GM12878 (cell line): ENCODE measurements at regions not wholly inside any gene's neighbourhood (a gene's known extent, or its start where the extent isn't known, plus 50 kb on each side); places are given as distances from the start of the nearest gene placed in this dataset.

Source experiments
- ATAC-seq: fragments of 200-7000 bp; cut with Tn5 transposase; 3 replicates; pipeline ENCODE4 v1.9.1; 2020; ENCODE audit warnings: mild to moderate bottlenecking, moderate library complexity
- BruUV-seq: library from RNA; stranded (reverse); fragments of 400-500 nt; replicated peaks from 2 replicates; lab custom pipeline; 2021; lab: Mats Ljungman, UMichigan
- CTCF ChIA-PET: fragments of 300-600 bp; sonication (Branson Sonifier 250); formaldehyde crosslinking; extraction: SDS; loops from one replicate; lab custom pipeline; 2021; ENCODE audit warnings: inconsistent platforms; lab: Yijun Ruan, JAX
- POLR2A ChIA-PET: fragments of 350-600 bp; formaldehyde crosslinking; extraction: SDS; loops from one replicate; lab custom pipeline; 2021; ENCODE audit warnings: inconsistent platforms; lab: Charles Lee
- RAD21 ChIA-PET: fragments of 300-600 bp; sonication (Branson Sonifier 250); formaldehyde crosslinking; loops from one replicate; lab custom pipeline; 2023; ENCODE audit warnings: antibody characterized with exemption; ENCODE audit not compliant: unreplicated experiment; lab: Charles Lee
- SMC1A ChIA-PET: fragments of 300-600 bp; sonication (Branson Sonifier 250); formaldehyde crosslinking; loops from one replicate; lab custom pipeline; 2023; ENCODE audit not compliant: unreplicated experiment, uncharacterized antibody; lab: Charles Lee
- DNase-seq: peaks from one replicate; pipeline ENCODE4 v3.0.0-alpha.2; 2011; ENCODE audit warnings: low read depth, low spot score
- FAIRE-seq: peaks from 3 replicates; lab custom pipeline; 2011; peaks lifted over from hg19 to GRCh38; lab: Jason Lieb, UNC
- H2AFZ ChIP-seq: 2 replicates; pipeline ENCODE4 v1.6.0; 2011; ENCODE audit warnings: low read depth, low read length, control low read depth; ENCODE audit not compliant: control insufficient read depth
- H3K27ac ChIP-seq: 2 replicates; pipeline ENCODE4 v1.5.1; 2011; ENCODE audit warnings: control low read depth; ENCODE audit not compliant: control insufficient read depth, insufficient read depth
- H3K27me3 ChIP-seq, 2 experiments: replicated peaks in 1 of 2; 2 replicates each; pipeline versions ENCODE4 v1.6.0 to v1.6.1; 2011; ENCODE audit warnings: low read length in 1 of 2; ENCODE audit not compliant: control insufficient read depth in 2 of 2, insufficient read depth in 2 of 2
- H3K36me3 ChIP-seq, 2 experiments: 2 replicates each; pipeline ENCODE4 v1.5.1; 2011; ENCODE audit warnings: low read length in 1 of 2; ENCODE audit not compliant: control insufficient read depth in 2 of 2, insufficient read depth in 2 of 2
- H3K4me1 ChIP-seq: 2 replicates; pipeline ENCODE4 v1.6.1; 2011; ENCODE audit warnings: mild to moderate bottlenecking, low read length, moderate library complexity, mixed read lengths; ENCODE audit not compliant: control insufficient read depth, insufficient read depth
- H3K4me2 ChIP-seq: 2 replicates; pipeline ENCODE4 v1.6.0; 2011; ENCODE audit warnings: control low read depth; ENCODE audit not compliant: control insufficient read depth, insufficient read depth
- H3K4me3 ChIP-seq: fragments of 200-600 bp; sonication (generic); 2 replicates; pipeline ENCODE4 v1.5.1; 2016
- H3K79me2 ChIP-seq: 2 replicates; pipeline ENCODE4 v1.6.0; 2011; ENCODE audit warnings: low read length; ENCODE audit not compliant: control insufficient read depth, insufficient read depth
- H3K9ac ChIP-seq: 2 replicates; pipeline ENCODE4 v1.8.0; 2011; ENCODE audit warnings: low read length, control low read depth, mixed read lengths; ENCODE audit not compliant: control insufficient read depth, insufficient read depth
- H3K9me3 ChIP-seq: replicated peaks from 3 replicates; pipeline ENCODE4 v1.5.1; 2011; ENCODE audit warnings: mild to moderate bottlenecking, low read length; ENCODE audit not compliant: control insufficient read depth, insufficient read depth
- H4K20me1 ChIP-seq: 2 replicates; pipeline ENCODE4 v1.6.0; 2011; ENCODE audit not compliant: control insufficient read depth, insufficient read depth
- ATF7 ChIP-seq: fragments of 450-650 bp; IDR thresholded peaks from 2 replicates; pipeline ENCODE4 v1.6.1; 2016; ENCODE audit warnings: low read depth, mild to moderate bottlenecking
- CREB1 ChIP-seq: IDR thresholded peaks from 2 replicates; pipeline ENCODE4 v1.6.1; 2012; ENCODE audit warnings: low read depth, mild to moderate bottlenecking, inconsistent platforms
- CREM ChIP-seq: IDR thresholded peaks from 2 replicates; pipeline ENCODE4 v1.6.1; 2014; ENCODE audit warnings: antibody characterized with exemption, low read depth
- CUX1 ChIP-seq: IDR thresholded peaks from 2 replicates; pipeline ENCODE4 v1.6.1; 2012; ENCODE audit warnings: improper control_type of control experiment, low read depth, low read length; ENCODE audit not compliant: insufficient replicate concordance
- GABPA ChIP-seq: IDR thresholded peaks from 2 replicates; pipeline ENCODE4 v1.6.1; 2014; ENCODE audit warnings: antibody characterized with exemption, low read depth, mild to moderate bottlenecking, inconsistent platforms
- HDAC6 ChIP-seq: fragments of 200-600 bp; sonication (generic); IDR thresholded peaks from one replicate; pipeline ENCODE4 v1.8.0; 2017; ENCODE audit warnings: antibody characterized with exemption; ENCODE audit not compliant: unreplicated experiment
- HDGF ChIP-seq: fragments of 450-650 bp; IDR thresholded peaks from 2 replicates; pipeline ENCODE4 v1.6.1; 2016; ENCODE audit warnings: antibody characterized with exemption
- IKZF1 ChIP-seq: fragments of 450-650 bp; conservative IDR thresholded peaks from 2 replicates; pipeline ENCODE4 v1.6.1; 2017; ENCODE audit warnings: antibody characterized with exemption, mild to moderate bottlenecking
- IRF4 ChIP-seq: IDR thresholded peaks from 2 replicates; pipeline ENCODE4 v1.6.1; 2011; ENCODE audit warnings: low read depth, low read length
- IRF5 ChIP-seq: fragments of 450-650 bp; IDR thresholded peaks from 2 replicates; pipeline ENCODE4 v1.6.1; 2017; ENCODE audit warnings: borderline replicate concordance
- JUNB ChIP-seq: IDR thresholded peaks from 2 replicates; pipeline ENCODE4 v1.6.1; 2016; ENCODE audit warnings: antibody characterized with exemption, mild to moderate bottlenecking
- MYB ChIP-seq: fragments of 150-350 bp; IDR thresholded peaks from 2 replicates; pipeline ENCODE4 v1.6.1; 2014; ENCODE audit warnings: mild to moderate bottlenecking, low read depth, low read length, borderline replicate concordance
- NFYB ChIP-seq: IDR thresholded peaks from 2 replicates; pipeline ENCODE4 v1.6.1; 2011; ENCODE audit warnings: low read depth, mild to moderate bottlenecking, low read length, improper control_type of control experiment, moderate library complexity; ENCODE audit not compliant: insufficient read depth
- POLR2A ChIP-seq: IDR thresholded peaks from 2 replicates; pipeline ENCODE4 v1.6.1; 2011; ENCODE audit warnings: low read depth, mild to moderate bottlenecking, low read length
- SMAD1 ChIP-seq: fragments of 450-650 bp; IDR thresholded peaks from 2 replicates; pipeline ENCODE4 v1.6.1; 2018; ENCODE audit warnings: mild to moderate bottlenecking, low read depth; ENCODE audit not compliant: partially characterized antibody
- SRF ChIP-seq, 2 experiments: IDR thresholded peaks; 2 replicates each; pipeline ENCODE4 v1.6.1; 2011; ENCODE audit warnings: low read depth in 2 of 2, low read length in 2 of 2, mild to moderate bottlenecking in 1 of 2, moderate library complexity in 1 of 2
- SUPT20H ChIP-seq: IDR thresholded peaks from 2 replicates; pipeline ENCODE4 v1.6.1; 2011; ENCODE audit warnings: low read depth, mild to moderate bottlenecking, low read length, moderate library complexity, borderline replicate concordance; ENCODE audit not compliant: control insufficient read depth
- TARDBP ChIP-seq: IDR thresholded peaks from 2 replicates; pipeline ENCODE4 v1.6.1; 2016; ENCODE audit warnings: borderline replicate concordance
- TCF3 ChIP-seq: IDR thresholded peaks from 2 replicates; pipeline ENCODE4 v1.6.1; 2012; ENCODE audit warnings: low read depth, mild to moderate bottlenecking, low read length, borderline replicate concordance; ENCODE audit not compliant: insufficient read depth
- TCF7 ChIP-seq: IDR thresholded peaks from 2 replicates; pipeline ENCODE4 v1.6.1; 2014; ENCODE audit warnings: antibody characterized with exemption, borderline replicate concordance
- whole genome bisulfite sequencing: methylation state at CpG from one replicate; pipeline ENCODE4 v1.1.6; 2016; ENCODE audit warnings: low lambda C conversion rate; ENCODE audit not compliant: insufficient replicate concordance, insufficient coverage; ENCODE audit errors: missing lambda C conversion rate; 5-methylcytosine and 5-hydroxymethylcytosine counted together
- in situ Hi-C: fragments of 300-500 bp; cut with MboI; formaldehyde crosslinking; loops from 9 replicates; pipeline ENCODE4 v1.14.3; 2018; ENCODE audit warnings: mixed read lengths
- intact Hi-C: fragments of 100-400 bp; cut with micrococcal nuclease; formaldehyde crosslinking; loops from one replicate; pipeline ENCODE4 v1.14.2; 2022; ENCODE audit not compliant: unreplicated experiment

GRCh38 chr5:54383225-54383901 lies 72.1 kb upstream of the HSPB3 start:
- DNase-seq (no peak), FAIRE-seq (no peak)
- no TSS peak for BruUV-seq
- H3K9me3 ChIP-seq = no peaks in the 10 kb centered on the region
- WGBS = 0% methylated on average over 3 of the region's 3 CpGs
- POLR2A ChIA-PET = no interaction called here
- TF ChIP-seq CREB1 (no peak), POLR2A (no peak), GABPA (no peak), CUX1 (no peak), SMAD1 (no peak), TARDBP (no peak), JUNB (no peak), IRF4 (no peak), CREM (no peak), NFYB (no peak), SUPT20H (no peak), TCF3 (no peak), IKZF1 (no peak), TCF7 (no peak), HDGF (no peak), SRF (IDR thresholded peaks at IDR 0.05; ENCODE audit: low read depth in 2 of 2, low read length in 2 of 2) (no peak), HDAC6 (no peak), MYB (no peak), IRF5 (no peak), ATF7 (no peak)
- TF ChIP-seq, all 136 proteins: peak for 0
- in situ Hi-C loops = no loop called here
- ATAC-seq = no peak
- Histone ChIP-seq H3K4me1 (no peaks in the 10 kb centered on the region), H3K9ac (no peak overlapping the region), H3K79me2 (no peaks in the 10 kb centered on the region), H4K20me1 (no peaks in the 10 kb centered on the region), H3K36me3 (no peaks in the 10 kb centered on the region), H2AFZ (no peak overlapping the region), H3K27ac (no peak overlapping the region), H3K4me2 (no peak overlapping the region), H3K4me3 (no peak overlapping the region), H3K27me3 (no peaks in the 10 kb centered on the region)
- ChIA-PET CTCF (interaction anchor here (1.7 to 2.5 kb wide), 3 partner anchors 19 to 106 kb away, joined by 8 to 11 read pairs (median 10); no protein-coding TSS in a partner anchor), SMC1A (interaction anchor here (0.8 to 1.4 kb wide), 8 partner anchors 19 to 105 kb away, joined by 3 read pairs; no protein-coding TSS in a partner anchor), RAD21 (interaction anchor here (0.8 to 1.5 kb wide), 3 partner anchors 19 to 73 kb away, joined by 3 to 8 read pairs (median 4); partner anchors contain the start of gene ARL15)
- intact Hi-C loops = no loop called here
